ENCODE measurements at regions not wholly inside any gene's neighbourhood (a gene's known extent, or its start where the extent isn't known, plus 50 kb on each side); places are given as distances from the start of the nearest gene placed in this dataset.
"Not testable (repeated sequence)": the region's sequence is repeated elsewhere in the genome, so short reads cannot be mapped to it uniquely, and the experiment has no call there.

DNA sequence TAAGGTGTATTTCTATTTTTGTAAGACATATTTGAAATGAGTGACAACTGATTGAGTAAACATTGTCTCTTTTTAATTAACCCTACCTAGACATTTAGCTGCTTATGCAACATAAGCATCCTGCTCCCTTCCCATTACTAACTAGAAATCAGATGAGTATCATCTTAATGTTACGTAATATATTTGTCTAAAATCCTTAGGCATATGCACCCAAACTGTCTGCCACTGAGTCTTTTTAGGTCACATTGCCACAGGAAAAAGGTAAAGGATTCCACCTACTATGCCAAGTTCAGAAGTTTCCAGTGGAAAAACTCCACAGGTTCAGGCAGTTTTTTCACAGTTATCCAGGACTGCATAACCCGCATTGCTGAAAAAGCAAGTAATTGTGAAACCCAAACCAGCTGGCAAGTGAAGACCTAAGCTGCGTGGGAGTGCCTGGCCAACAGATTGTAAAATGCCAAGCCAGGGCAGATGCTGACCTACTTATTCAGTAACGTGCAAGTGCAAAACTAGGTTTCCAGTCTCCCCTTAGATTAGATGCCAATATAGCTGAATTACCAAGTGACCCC is 983.7 kb downstream of the GATA3 start:
- DNase-seq (ENCODE audit: low read depth), result no peak
- no peak overlapping the region for H3K4me3 ChIP-seq (ENCODE audit: low read depth, low read length)
- TF ChIP-seq, protein P1, sequence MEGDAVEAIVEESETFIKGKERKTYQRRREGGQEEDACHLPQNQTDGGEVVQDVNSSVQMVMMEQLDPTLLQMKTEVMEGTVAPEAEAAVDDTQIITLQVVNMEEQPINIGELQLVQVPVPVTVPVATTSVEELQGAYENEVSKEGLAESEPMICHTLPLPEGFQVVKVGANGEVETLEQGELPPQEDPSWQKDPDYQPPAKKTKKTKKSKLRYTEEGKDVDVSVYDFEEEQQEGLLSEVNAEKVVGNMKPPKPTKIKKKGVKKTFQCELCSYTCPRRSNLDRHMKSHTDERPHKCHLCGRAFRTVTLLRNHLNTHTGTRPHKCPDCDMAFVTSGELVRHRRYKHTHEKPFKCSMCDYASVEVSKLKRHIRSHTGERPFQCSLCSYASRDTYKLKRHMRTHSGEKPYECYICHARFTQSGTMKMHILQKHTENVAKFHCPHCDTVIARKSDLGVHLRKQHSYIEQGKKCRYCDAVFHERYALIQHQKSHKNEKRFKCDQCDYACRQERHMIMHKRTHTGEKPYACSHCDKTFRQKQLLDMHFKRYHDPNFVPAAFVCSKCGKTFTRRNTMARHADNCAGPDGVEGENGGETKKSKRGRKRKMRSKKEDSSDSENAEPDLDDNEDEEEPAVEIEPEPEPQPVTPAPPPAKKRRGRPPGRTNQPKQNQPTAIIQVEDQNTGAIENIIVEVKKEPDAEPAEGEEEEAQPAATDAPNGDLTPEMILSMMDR (IDR thresholded peaks at IDR 0.05; ENCODE audit: insufficient read depth, low read depth, low read length), result no peak

DNA sequence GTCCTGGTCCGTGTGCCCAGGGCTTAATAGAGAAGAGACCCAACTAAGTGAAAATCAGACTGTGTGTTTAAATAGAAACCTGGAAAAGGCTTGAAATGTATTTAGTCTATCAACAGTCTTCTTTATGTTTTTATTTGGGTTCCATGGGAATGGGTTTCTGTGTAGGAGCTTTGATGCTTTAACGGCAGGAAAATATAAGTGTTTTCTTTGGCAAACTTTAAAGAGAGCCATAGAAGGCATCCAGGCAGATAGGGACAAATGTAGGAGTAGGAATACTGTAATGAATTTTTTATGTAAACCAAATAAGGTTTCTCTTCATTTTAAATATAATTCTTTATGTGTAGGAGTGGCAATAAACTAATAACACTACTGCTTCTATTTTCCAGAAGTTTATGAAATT is 989.0 kb downstream of the GATA3 start:
- H3K4me3 ChIP-seq (ENCODE audit: low read depth, low read length), result no peak overlapping the region
- no peak for DNase-seq (ENCODE audit: low read depth)
- TF ChIP-seq, protein P1 (IDR thresholded peaks at IDR 0.05; ENCODE audit: insufficient read depth, low read depth, low read length), result no peak

DNA sequence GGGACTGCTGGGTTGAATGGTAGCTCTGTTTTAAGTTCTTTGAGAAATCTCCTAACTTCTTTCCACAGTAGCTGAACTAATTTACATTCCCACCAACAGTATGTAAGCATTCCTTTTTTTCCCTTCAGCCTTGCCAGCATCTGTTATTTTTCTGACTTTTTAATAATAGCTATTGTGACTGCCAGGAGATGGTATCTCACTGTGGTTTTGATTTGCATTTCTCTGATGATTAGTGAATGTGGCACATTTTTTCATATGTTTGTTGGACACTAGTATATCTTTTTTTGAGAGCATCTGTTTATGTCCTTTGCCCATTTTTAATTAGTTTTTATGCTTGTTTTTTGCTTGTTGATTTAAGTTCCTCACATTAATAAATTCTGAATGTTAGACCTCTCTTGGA is 990.8 kb downstream of the GATA3 start:
- DNase-seq (ENCODE audit: low read depth), result no peak
- no peak overlapping the region for H3K4me3 ChIP-seq (ENCODE audit: low read depth, low read length)
- TF ChIP-seq, protein P1 (IDR thresholded peaks at IDR 0.05; ENCODE audit: insufficient read depth, low read depth, low read length), result no peak

DNA sequence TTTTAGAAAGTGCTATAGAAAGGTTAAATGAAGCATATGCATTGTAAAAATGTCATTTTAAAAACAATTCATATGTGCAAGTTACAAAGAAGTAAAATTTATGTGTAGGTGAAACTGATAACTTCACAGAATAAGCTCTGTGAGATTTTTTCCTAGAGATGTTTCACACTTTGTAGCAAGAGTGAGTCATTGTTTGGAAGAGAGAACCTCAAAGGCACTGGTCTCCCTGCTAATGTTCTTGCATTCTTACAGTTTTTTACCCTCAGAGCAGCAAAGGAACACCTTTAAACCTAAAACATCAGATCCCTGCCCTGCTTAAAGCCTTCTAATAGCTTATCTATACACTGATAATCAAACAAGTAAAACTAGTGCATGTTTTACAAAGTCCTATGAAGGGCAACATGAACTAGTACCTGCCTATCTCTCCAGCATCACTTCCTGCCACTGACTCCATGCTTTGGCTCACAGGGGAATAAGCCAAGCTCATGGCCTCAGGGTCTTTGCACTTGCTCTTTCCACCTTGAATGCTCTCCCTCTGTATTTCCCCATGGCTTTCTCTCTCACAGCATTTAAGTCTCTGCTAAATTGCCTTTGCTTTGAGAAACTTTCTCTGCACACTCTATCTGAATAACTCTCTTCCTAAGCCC is 997.0 kb downstream of the GATA3 start:
- H3K4me3 ChIP-seq (ENCODE audit: low read depth, low read length), result no peak overlapping the region
- DNase-seq (ENCODE audit: low read depth), result no peak
- TF ChIP-seq, protein P1 (IDR thresholded peaks at IDR 0.05; ENCODE audit: insufficient read depth, low read depth, low read length), result no peak

DNA sequence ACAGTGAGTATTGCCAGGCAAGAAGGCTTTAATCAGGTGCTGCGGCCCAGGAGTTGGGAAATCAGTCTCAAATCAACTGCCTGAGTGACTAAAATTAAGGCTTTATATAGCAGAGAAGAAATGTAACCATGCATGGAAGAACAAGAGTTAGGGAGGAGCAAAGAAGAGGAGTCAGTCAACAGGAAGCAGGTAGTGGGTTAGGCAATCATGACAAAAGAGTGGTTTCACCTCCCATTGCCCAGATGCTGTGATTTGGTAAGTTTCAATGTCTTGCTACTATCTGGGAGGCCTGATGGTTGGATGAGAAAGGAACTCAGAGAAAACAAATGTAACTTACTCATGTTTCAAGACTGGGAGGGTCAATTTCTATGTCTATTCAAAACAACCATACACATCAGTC is 998.3 kb downstream of the GATA3 start:
- DNase-seq (ENCODE audit: low read depth), result no peak
- TF ChIP-seq, protein P1 (IDR thresholded peaks at IDR 0.05; ENCODE audit: insufficient read depth, low read depth, low read length), result no peak
- H3K4me3 ChIP-seq (ENCODE audit: low read depth, low read length), result no peak overlapping the region

DNA sequence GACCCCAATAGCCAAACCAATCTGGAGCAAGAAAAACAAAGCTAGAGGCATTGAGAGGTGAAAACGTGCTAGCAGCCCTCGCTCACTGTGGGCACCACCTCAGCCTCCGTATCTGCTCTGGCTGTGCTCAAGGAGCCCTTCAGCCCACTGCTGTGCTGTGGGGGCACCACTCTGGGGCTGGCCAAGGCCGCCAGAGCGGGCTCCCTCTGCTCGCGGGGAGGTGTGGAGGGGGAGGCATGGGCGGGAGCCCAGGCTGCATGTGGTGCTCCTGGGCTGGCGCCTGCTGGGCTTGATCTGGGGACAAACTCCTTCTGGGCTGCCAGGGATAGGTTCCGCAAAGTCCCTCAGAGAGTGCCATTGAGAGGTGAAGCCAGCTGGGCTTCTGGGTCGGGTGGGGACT is 1002.0 kb downstream of the GATA3 start:
- TF ChIP-seq, protein P1 (IDR thresholded peaks at IDR 0.05; ENCODE audit: insufficient read depth, low read depth, low read length), result no peak
- no peak for DNase-seq (ENCODE audit: low read depth)
- H3K4me3 ChIP-seq (ENCODE audit: low read depth, low read length), result no peak overlapping the region

DNA sequence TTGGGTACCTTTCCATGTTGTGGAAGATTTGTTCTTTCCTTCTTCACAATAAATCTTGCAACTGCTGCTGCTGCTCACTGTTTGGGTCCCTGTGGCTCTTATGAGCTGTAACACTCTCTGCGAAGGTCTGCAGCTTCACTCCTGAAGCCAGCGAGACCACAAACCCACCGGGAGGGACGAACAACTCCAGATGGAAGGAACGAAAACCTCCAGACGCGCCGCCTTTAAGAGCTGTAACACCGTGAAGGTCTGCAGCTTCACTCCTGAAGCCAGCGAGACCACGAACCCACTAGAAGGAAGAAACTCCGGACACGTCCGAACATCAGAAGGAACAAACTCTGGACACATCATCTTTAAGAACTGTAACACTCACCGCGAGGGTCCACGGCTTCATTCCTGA is 1002.8 kb downstream of the GATA3 start:
- not testable (repeated sequence) for H3K4me3 ChIP-seq (ENCODE audit: low read depth, low read length); DNase-seq (ENCODE audit: low read depth)
